Peyer's patch (tissue), 4 donors: ENCODE measurements at regions not wholly inside any gene's neighbourhood (a gene's known extent, or its start where the extent isn't known, plus 50 kb on each side); places are given as distances from the start of the nearest gene placed in this dataset.

Experiments used
- DNase-seq, 3 donors: peaks; one replicate each; pipeline ENCODE4 v3.0.0-alpha.2; 2017 to 2019
- H3K27ac ChIP-seq, 4 donors: fragments of 200-600 bp; sonication (generic); one replicate each; pipeline ENCODE4 v1.5.1; 2016 to 2019
- H3K27me3 ChIP-seq, 2 donors: fragments of 200-600 bp; sonication (generic); one replicate each; pipeline ENCODE4 v1.5.1; 2019
- H3K36me3 ChIP-seq, 3 donors: fragments of 200-600 bp; sonication (generic); one replicate each; pipeline ENCODE4 v1.5.1; 2016 to 2019
- H3K4me1 ChIP-seq, 4 donors: fragments of 200-600 bp; sonication (generic); one replicate each; pipeline ENCODE4 v1.5.1; 2016 to 2019
- H3K4me3 ChIP-seq, 4 donors: fragments of 200-600 bp; sonication (generic); 1 replicate in 3 of 4; 2 replicates in 1 of 4; pipeline ENCODE4 v1.5.1; 2016 to 2019; ENCODE audit warnings: mild to moderate bottlenecking in 1 of 4
- H3K9me3 ChIP-seq, 4 donors: fragments of 200-600 bp; sonication (generic); one replicate each; pipeline ENCODE4 v1.5.1; 2016 to 2019; ENCODE audit warnings: mild to moderate bottlenecking in 1 of 4
- CTCF ChIP-seq, 6 experiments: fragments of 450-650 bp in 4 of 6; fragments of 200-600 bp in 2 of 6; sonication (generic) in 1 of 6; IDR thresholded peaks; one replicate each; pipeline ENCODE4 v1.5.1; 2017 to 2019; ENCODE audit warnings: antibody characterized with exemption in 6 of 6, mild to moderate bottlenecking in 3 of 6, moderate library complexity in 1 of 6
- POLR2A ChIP-seq, 2 donors: fragments of 450-650 bp; IDR thresholded peaks; one replicate each; pipeline ENCODE4 v1.5.1; 2017; ENCODE audit warnings: antibody characterized with exemption in 2 of 2, mild to moderate bottlenecking in 2 of 2, moderate library complexity in 2 of 2

GRCh38 chr13:64723724-64724123 lies 2506.4 kb downstream of the PCDH9 start:
- Histone ChIP-seq H3K27me3 (no peaks in the 10 kb centered on the region), H3K9me3 (no peaks in the 10 kb centered on the region), H3K4me3 (no peak overlapping the region), H3K27ac (no peak overlapping the region), H3K4me1 (no peaks in the 10 kb centered on the region), H3K36me3 (no peaks in the 10 kb centered on the region)
- TF ChIP-seq CTCF (IDR thresholded peaks at IDR 0.05) (no peak), POLR2A (IDR thresholded peaks at IDR 0.05) (no peak)
- no peak for DNase-seq

GRCh38 chr13:64718116-64718515 lies 2512.0 kb downstream of the PCDH9 start:
- TF ChIP-seq CTCF (IDR thresholded peaks at IDR 0.05): no peak
- no peak for TF ChIP-seq POLR2A (IDR thresholded peaks at IDR 0.05)
- Histone ChIP-seq H3K4me1 (no peaks in the 10 kb centered on the region), H3K4me3 (no peak overlapping the region), H3K27ac (no peak overlapping the region), H3K36me3 (no peaks in the 10 kb centered on the region), H3K27me3 (no peaks in the 10 kb centered on the region), H3K9me3 (peaks cover 0 to 1% (median 0%) of the 10 kb centered on the region in 4 donors)
- DNase-seq: no peak

GRCh38 chr13:64716936-64717335 lies 2513.2 kb downstream of the PCDH9 start:
- Histone ChIP-seq H3K4me1 (no peaks in the 10 kb centered on the region), H3K4me3 (no peak overlapping the region), H3K27ac (no peak overlapping the region), H3K27me3 (no peaks in the 10 kb centered on the region), H3K36me3 (no peaks in the 10 kb centered on the region), H3K9me3 (peaks cover 0 to 3% (median 0%) of the 10 kb centered on the region in 4 donors)
- TF ChIP-seq CTCF (IDR thresholded peaks at IDR 0.05) (no peak), POLR2A (IDR thresholded peaks at IDR 0.05) (no peak)
- DNase-seq: no peak

- no peak for TF ChIP-seq POLR2A (IDR thresholded peaks at IDR 0.05)
- no peak for TF ChIP-seq CTCF (IDR thresholded peaks at IDR 0.05)
- no peaks in the 10 kb centered on the region for H3K4me1 ChIP-seq
- no peaks in the 10 kb centered on the region for H3K36me3 ChIP-seq
- H3K27ac ChIP-seq: no peak overlapping the region
- H3K27me3 ChIP-seq: no peaks in the 10 kb centered on the region
- DNase-seq: no peak
- no peak overlapping the region for H3K4me3 ChIP-seq
- H3K9me3 ChIP-seq: peaks cover 0 to 3% (median 0%) of the 10 kb centered on the region in 4 donors
Measured at GRCh38 chr13:64709079-64709478, 2521.1 kb downstream of the PCDH9 start.

GRCh38 chr13:64704121-64704649 lies 2526.0 kb downstream of the PCDH9 start:
- H3K4me3 ChIP-seq: no peak overlapping the region
- no peaks in the 10 kb centered on the region for H3K36me3 ChIP-seq
- DNase-seq: no peak
- H3K4me1 ChIP-seq: no peaks in the 10 kb centered on the region
- TF ChIP-seq POLR2A (IDR thresholded peaks at IDR 0.05) (no peak), CTCF (IDR thresholded peaks at IDR 0.05) (no peak)
- H3K9me3 ChIP-seq: no peaks in the 10 kb centered on the region
- no peaks in the 10 kb centered on the region for H3K27me3 ChIP-seq
- H3K27ac ChIP-seq: no peak overlapping the region

- no peak for DNase-seq
- Histone ChIP-seq H3K27me3 (no peaks in the 10 kb centered on the region), H3K9me3 (no peaks in the 10 kb centered on the region), H3K4me1 (no peaks in the 10 kb centered on the region), H3K27ac (no peak overlapping the region), H3K4me3 (no peak overlapping the region), H3K36me3 (no peaks in the 10 kb centered on the region)
- TF ChIP-seq POLR2A (IDR thresholded peaks at IDR 0.05) (no peak), CTCF (IDR thresholded peaks at IDR 0.05) (no peak)
Measured at GRCh38 chr13:64697226-64697625, 2532.9 kb downstream of the PCDH9 start.
